Loucy (cell line): ENCODE measurements at regions not wholly inside any gene's neighbourhood (a gene's known extent, or its start where the extent isn't known, plus 50 kb on each side); places are given as distances from the start of the nearest gene placed in this dataset.

Experiments
- EZH2phosphoT487 ChIP-seq: fragments of 200-600 bp; IDR thresholded peaks from 2 replicates; pipeline ENCODE4 v1.6.1; 2018; ENCODE audit warnings: antibody characterized with exemption, mild to moderate bottlenecking, moderate library complexity, borderline replicate concordance
- TF ChIP-seq, protein P1 (sequence below): fragments of 200-600 bp; sonication (generic); conservative IDR thresholded peaks from 2 replicates; pipeline ENCODE4 v1.5.1; 2014; ENCODE audit warnings: mild to moderate bottlenecking, antibody characterized with exemption, low read length

DNA sequence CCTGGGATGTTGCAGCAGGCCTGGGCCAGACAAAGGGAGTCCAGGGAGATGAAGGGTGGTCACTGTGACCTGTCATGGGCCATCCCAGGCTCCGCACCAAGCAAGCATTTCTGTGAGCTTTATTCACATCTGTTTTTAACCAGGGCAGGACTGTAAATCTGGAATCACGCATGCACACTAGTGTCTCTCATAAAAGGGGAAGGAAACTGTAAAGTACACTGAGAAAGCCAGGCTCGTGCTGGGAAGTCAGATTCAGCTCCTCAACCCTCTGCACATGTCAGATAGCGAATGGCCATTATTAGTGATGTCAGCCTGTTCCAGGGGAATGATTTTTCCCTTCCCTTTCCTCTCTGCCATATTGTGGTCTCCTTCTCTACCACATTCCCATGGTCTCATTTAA is 818.6 kb upstream of the RAB6C start:
- TF ChIP-seq, protein P1, sequence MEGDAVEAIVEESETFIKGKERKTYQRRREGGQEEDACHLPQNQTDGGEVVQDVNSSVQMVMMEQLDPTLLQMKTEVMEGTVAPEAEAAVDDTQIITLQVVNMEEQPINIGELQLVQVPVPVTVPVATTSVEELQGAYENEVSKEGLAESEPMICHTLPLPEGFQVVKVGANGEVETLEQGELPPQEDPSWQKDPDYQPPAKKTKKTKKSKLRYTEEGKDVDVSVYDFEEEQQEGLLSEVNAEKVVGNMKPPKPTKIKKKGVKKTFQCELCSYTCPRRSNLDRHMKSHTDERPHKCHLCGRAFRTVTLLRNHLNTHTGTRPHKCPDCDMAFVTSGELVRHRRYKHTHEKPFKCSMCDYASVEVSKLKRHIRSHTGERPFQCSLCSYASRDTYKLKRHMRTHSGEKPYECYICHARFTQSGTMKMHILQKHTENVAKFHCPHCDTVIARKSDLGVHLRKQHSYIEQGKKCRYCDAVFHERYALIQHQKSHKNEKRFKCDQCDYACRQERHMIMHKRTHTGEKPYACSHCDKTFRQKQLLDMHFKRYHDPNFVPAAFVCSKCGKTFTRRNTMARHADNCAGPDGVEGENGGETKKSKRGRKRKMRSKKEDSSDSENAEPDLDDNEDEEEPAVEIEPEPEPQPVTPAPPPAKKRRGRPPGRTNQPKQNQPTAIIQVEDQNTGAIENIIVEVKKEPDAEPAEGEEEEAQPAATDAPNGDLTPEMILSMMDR: no peak
- no peak for TF ChIP-seq EZH2phosphoT487
